Ovary (tissue), 7 donors: ENCODE measurements at regions not wholly inside any gene's neighbourhood (a gene's known extent, or its start where the extent isn't known, plus 50 kb on each side); places are given as distances from the start of the nearest gene placed in this dataset.
"Not testable (repeated sequence)": the region's sequence is repeated elsewhere in the genome, so short reads cannot be mapped to it uniquely, and the experiment has no call there.

Experiments
- DNase-seq, 5 donors: peaks; one replicate each; pipeline ENCODE4 v3.0.0-alpha.2; 2019 to 2020
- H3K27ac ChIP-seq, 2 donors: fragments of 200-600 bp; one replicate each; pipeline versions ENCODE4 v1.5.1 to v1.8.0; 2019 to 2022
- H3K27me3 ChIP-seq: fragments of 200-600 bp; one replicate; pipeline ENCODE4 v1.8.0; 2022
- H3K36me3 ChIP-seq: fragments of 200-600 bp; sonication (generic); one replicate; pipeline ENCODE4 v1.5.1; 2019
- H3K4me1 ChIP-seq: one replicate; pipeline ENCODE4 v1.8.1; 2013; ENCODE audit warnings: mild to moderate bottlenecking, moderate library complexity; ENCODE audit not compliant: insufficient read depth
- H3K4me3 ChIP-seq: fragments of 200-600 bp; sonication (generic); one replicate; pipeline ENCODE4 v1.5.1; 2017
- H3K9me3 ChIP-seq, 2 donors: fragments of 200-600 bp in 1 of 2; sonication (generic) in 1 of 2; one replicate each; pipeline versions ENCODE4 v1.5.1 to v1.8.1; 2013 to 2019; ENCODE audit warnings: mild to moderate bottlenecking in 1 of 2, moderate library complexity in 1 of 2
- EP300 ChIP-seq: sonication (generic); formaldehyde crosslinking; IDR thresholded peaks from one replicate; pipeline ENCODE4 v1.6.1; 2017; ENCODE audit warnings: antibody characterized with exemption
- POLR2A ChIP-seq: fragments of 450-650 bp; IDR thresholded peaks from one replicate; pipeline ENCODE4 v1.6.1; 2017; ENCODE audit warnings: antibody characterized with exemption, mild to moderate bottlenecking, moderate library complexity
- WGBS, 3 donors: extraction: QIAGEN DNeasy Blood & Tissue Kit in 1 of 3; methylation state at CpG; one replicate each; pipeline versions ENCODE4 v1.1.5 to v1.1.7; 2013 to 2017; 5-methylcytosine and 5-hydroxymethylcytosine counted together
- intact Hi-C, 4 donors: fragments of 100-400 bp; cut with DNase I; formaldehyde crosslinking; loops; one replicate each; pipeline versions ENCODE4 v1.11.0 to v1.15.1; 2022 to 2023
- TF ChIP-seq, protein P1 (sequence below), 3 donors: fragments of 450-650 bp in 2 of 3; fragments of 200-600 bp in 1 of 3; IDR thresholded peaks; one replicate each; pipeline versions ENCODE4 v1.5.1 to v1.8.0; 2016 to 2022; ENCODE audit warnings: antibody characterized with exemption in 3 of 3, mild to moderate bottlenecking in 1 of 3
- donor health status: DM: no; HTN: no; CAD: no; lungs with moderate emphysema.
- donor health status: DM: no; HTN: no; CAD: no.
- donor health status: Bipolar disorder and iron deficiency.
- donor health status: DM: no; HTN: no; CAD: no.
- donor health status: DM: yes; HTN: yes; CAD: no.

DNA sequence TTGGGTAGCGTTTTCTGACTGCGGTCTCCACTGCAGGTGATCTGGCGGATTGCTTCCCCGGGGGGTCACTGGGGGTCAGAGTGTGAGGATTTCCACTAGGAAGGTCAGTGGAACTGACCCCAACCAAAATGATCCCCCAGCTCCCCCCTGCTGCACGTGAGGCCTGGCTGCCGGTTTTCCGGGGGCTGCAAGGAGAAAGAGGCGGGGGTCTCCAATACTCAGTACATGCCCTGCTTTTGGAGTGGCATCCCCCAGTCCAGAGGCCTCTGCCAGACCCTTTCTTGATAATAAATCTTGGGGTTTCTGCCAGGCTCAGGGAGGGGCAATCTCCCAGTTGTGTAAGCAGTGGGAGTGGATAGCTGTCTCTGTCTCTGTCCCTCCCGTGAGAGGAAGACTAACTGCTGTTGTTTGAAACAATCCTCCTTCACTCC, 71.5 kb upstream of the RTL6 start:
- H3K4me1 ChIP-seq, result peaks cover 5% of the 10 kb centered on the region
- TF ChIP-seq, protein P1, sequence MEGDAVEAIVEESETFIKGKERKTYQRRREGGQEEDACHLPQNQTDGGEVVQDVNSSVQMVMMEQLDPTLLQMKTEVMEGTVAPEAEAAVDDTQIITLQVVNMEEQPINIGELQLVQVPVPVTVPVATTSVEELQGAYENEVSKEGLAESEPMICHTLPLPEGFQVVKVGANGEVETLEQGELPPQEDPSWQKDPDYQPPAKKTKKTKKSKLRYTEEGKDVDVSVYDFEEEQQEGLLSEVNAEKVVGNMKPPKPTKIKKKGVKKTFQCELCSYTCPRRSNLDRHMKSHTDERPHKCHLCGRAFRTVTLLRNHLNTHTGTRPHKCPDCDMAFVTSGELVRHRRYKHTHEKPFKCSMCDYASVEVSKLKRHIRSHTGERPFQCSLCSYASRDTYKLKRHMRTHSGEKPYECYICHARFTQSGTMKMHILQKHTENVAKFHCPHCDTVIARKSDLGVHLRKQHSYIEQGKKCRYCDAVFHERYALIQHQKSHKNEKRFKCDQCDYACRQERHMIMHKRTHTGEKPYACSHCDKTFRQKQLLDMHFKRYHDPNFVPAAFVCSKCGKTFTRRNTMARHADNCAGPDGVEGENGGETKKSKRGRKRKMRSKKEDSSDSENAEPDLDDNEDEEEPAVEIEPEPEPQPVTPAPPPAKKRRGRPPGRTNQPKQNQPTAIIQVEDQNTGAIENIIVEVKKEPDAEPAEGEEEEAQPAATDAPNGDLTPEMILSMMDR (IDR thresholded peaks at IDR 0.05), result no peak
- TF ChIP-seq EP300 (no peak), POLR2A (no peak)
- H3K4me3 ChIP-seq, result no peak overlapping the region
- WGBS, 3 donors, result 75 to 78% (median 78%) methylated on average over 9 of the region's 9 CpGs
- no peaks in the 10 kb centered on the region for H3K36me3 ChIP-seq
- no peak overlapping the region for H3K27ac ChIP-seq
- no peaks in the 10 kb centered on the region for H3K27me3 ChIP-seq
- no peaks in the 10 kb centered on the region for H3K9me3 ChIP-seq
- intact Hi-C loops, result no loop called here
- peak in 2 of 5 donors; percentile 3 for DNase-seq

DNA sequence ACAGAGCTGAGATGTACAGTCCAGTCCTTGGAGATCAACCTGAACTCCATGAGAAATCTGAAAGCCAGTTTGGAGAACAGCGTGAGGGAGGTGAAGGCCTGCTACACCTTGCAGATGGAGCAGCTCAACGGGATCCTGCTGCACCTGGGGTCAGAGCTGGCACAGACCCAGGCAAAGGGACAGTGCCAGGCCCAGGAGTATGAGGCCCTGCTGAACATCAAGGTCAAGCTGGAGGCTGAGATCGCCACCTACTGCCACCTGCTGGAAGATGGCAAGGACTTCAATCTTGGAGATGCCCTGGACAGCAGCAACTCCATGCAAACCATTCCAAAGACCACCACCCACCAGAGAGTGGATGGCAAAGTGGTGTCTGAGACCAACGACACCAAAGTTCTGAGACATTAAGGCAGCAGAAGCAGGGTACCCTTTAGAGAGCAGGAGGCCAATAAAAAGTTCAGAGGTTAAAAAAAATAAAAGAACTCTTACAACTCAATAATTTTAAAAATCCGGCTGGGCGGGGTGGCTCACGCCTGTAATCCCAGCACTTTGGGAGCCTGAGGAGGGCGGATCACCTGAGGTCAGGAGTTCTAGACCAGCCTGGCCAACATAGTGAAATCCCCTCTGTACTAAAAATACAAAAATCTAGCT, 69.9 kb upstream of the RTL6 start:
- 67 to 72% (median 68%) methylated on average over 8 of the region's 8 CpGs for WGBS, 3 donors
- H3K9me3 ChIP-seq, result no peaks in the 10 kb centered on the region
- no peak overlapping the region for H3K27ac ChIP-seq
- no peak overlapping the region for H3K4me3 ChIP-seq
- DNase-seq, result peak in 3 of 5 donors; percentile 10 to 48 (median 37)
- intact Hi-C loops, result no loop called here
- no peak for TF ChIP-seq POLR2A
- no peak for TF ChIP-seq EP300
- TF ChIP-seq, protein P1 (IDR thresholded peaks at IDR 0.05), result peak in 1 of 3 donors; percentile 18
- H3K27me3 ChIP-seq, result no peaks in the 10 kb centered on the region
- no peaks in the 10 kb centered on the region for H3K36me3 ChIP-seq
- H3K4me1 ChIP-seq, result no peaks in the 10 kb centered on the region

DNA sequence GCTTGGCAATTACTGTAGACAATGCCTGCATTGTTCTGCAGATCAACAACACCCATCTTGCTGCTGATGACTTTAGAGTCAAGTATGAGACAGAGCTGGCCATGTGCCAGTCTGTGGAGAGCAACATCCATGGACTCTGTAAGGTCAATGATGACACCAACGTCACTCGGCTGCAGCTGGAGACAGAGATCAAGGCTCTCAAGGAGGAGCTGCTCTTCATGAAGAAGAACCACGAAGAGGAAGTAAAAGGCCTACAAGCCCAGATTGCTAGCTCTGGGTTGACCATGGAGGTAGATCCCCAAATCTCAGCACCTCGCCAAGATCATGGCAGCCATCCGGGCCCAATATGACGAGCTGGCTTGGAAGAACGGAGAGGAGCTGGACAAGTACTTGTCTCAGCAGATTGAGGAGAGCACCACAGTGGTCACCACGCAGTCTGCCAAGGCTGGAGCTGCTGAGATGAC, 69.4 kb upstream of the RTL6 start:
- H3K9me3 ChIP-seq, H3K4me1 ChIP-seq, H3K27ac ChIP-seq, H3K27me3 ChIP-seq, H3K36me3 ChIP-seq, H3K4me3 ChIP-seq, intact Hi-C loops: not testable (repeated sequence)
- DNase-seq, result peak in 1 of 5 donors; percentile 3
- WGBS, 3 donors, result 88 to 91% (median 91%) methylated on average over 8 of the region's 8 CpGs

DNA sequence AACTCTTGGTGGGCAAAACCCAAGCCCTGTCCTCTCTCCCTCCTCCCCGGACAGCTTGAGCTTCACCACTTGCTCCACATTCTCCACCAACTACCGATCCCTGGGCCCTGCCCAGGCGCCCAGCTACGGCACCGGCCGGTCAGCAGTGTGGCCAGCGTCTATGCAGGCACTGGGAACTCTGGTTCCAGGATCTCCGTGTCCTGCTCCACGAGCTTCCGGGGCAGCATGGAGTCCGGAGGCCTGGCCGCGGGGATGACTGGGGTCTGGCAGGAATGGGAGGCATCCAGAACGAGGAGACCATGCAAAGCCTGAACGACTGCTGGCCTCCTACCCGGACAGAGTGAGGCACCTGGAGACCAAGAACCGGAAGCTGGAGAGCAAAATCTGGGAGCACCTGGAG, 68.9 kb upstream of the RTL6 start:
- Histone ChIP-seq H3K27me3 (no peaks in the 10 kb centered on the region), H3K36me3 (no peaks in the 10 kb centered on the region), H3K4me1 (no peaks in the 10 kb centered on the region), H3K27ac (no peak overlapping the region), H3K4me3 (no peak overlapping the region), H3K9me3 (no peaks in the 10 kb centered on the region)
- TF ChIP-seq EP300 (no peak), POLR2A (no peak)
- TF ChIP-seq, protein P1 (IDR thresholded peaks at IDR 0.05), result no peak
- WGBS, 3 donors, result 88 to 96% (median 88%) methylated on average over 16 to 17 of the region's 17 CpGs
- DNase-seq, result peak in 1 of 5 donors; percentile 7
- intact Hi-C loops, result no loop called here

DNA sequence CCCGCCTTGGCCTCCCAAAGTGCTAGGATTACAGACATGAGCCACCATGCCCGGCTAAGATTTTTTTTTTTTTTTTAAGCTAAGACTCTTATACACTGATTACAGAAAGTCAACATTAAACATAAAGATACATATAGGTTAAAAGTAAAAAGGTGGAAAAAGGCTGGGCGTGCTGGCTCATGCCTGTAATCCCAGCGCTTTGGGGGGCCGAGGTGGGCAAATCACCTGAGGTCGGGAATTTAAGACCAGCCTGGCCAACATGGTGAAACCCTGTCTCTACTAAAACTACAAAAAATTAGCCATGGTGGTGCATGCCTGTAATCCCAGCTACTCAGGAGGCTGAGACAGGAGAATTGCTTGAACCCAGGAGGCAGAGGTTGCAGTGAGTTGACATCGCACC, 64.6 kb upstream of the RTL6 start:
- H3K27me3 ChIP-seq, H3K9me3 ChIP-seq, H3K36me3 ChIP-seq, H3K4me1 ChIP-seq, H3K27ac ChIP-seq, H3K4me3 ChIP-seq, DNase-seq, intact Hi-C loops: not testable (repeated sequence)
- WGBS, 3 donors, result 92 to 94% (median 94%) methylated on average over 7 of the region's 7 CpGs
